22Rv1 (cell line): ENCODE measurements at regions not wholly inside any gene's neighbourhood (a gene's known extent, or its start where the extent isn't known, plus 50 kb on each side); places are given as distances from the start of the nearest gene placed in this dataset.

Experiments used
- H3K27ac ChIP-seq: fragments of 450-650 bp; 2 replicates; pipeline ENCODE4 v1.5.1; 2017
- CTCF ChIP-seq: fragments of 450-650 bp; IDR thresholded peaks from 2 replicates; pipeline ENCODE4 v1.5.1; 2017; ENCODE audit warnings: mild to moderate bottlenecking
- ZFX ChIP-seq: fragments of 450-650 bp; IDR thresholded peaks from 2 replicates; pipeline ENCODE4 v1.6.1; 2017; ENCODE audit warnings: antibody characterized with exemption, borderline replicate concordance

GRCh38 chr9:29012911-29013310, 1439.6 kb upstream of the C9orf72 start:
- no peak for TF ChIP-seq ZFX
- TF ChIP-seq CTCF, result no peak
- H3K27ac ChIP-seq, result no peak overlapping the region

GRCh38 chr9:29021632-29022031, 1448.4 kb upstream of the C9orf72 start:
- no peak for TF ChIP-seq ZFX
- no peak for TF ChIP-seq CTCF
- no peak overlapping the region for H3K27ac ChIP-seq

GRCh38 chr9:29038332-29038731, 1465.1 kb upstream of the C9orf72 start:
- H3K27ac ChIP-seq, result no peak overlapping the region
- TF ChIP-seq ZFX (no peak), CTCF (no peak)

- TF ChIP-seq ZFX (no peak), CTCF (no peak)
- no peak overlapping the region for H3K27ac ChIP-seq
Measured at GRCh38 chr9:29039258-29039657, 1466.0 kb upstream of the C9orf72 start.

GRCh38 chr9:29043072-29043471, 1469.8 kb upstream of the C9orf72 start:
- TF ChIP-seq ZFX, result no peak
- H3K27ac ChIP-seq, result no peak overlapping the region

GRCh38 chr9:29044959-29045358, 1471.7 kb upstream of the C9orf72 start:
- TF ChIP-seq CTCF (no peak), ZFX (no peak)
- no peak overlapping the region for H3K27ac ChIP-seq

- no peak for TF ChIP-seq CTCF
- no peak for TF ChIP-seq ZFX
- no peak overlapping the region for H3K27ac ChIP-seq
Measured at GRCh38 chr9:29060041-29060440, 1486.8 kb upstream of the C9orf72 start.

- H3K27ac ChIP-seq, result no peak overlapping the region
Measured at GRCh38 chr9:29062446-29062845, 1489.2 kb upstream of the C9orf72 start.

More at GRCh38 chr9:29062446-29062845, 1489.2 kb upstream of the C9orf72 start:
- TF ChIP-seq ZFX (no peak), CTCF (no peak)
